Vagina (tissue), 2 donors: ENCODE measurements at regions not wholly inside any gene's neighbourhood (a gene's known extent, or its start where the extent isn't known, plus 50 kb on each side); places are given as distances from the start of the nearest gene placed in this dataset.

Source experiments
- DNase-seq, 2 donors: peaks; one replicate each; pipeline ENCODE4 v3.0.0-alpha.2; 2017; ENCODE audit errors: extremely low spot score in 2 of 2
- H3K27ac ChIP-seq: fragments of 200-600 bp; sonication (generic); one replicate; pipeline ENCODE4 v1.5.1; 2019
- H3K27me3 ChIP-seq: fragments of 200-600 bp; sonication (generic); one replicate; pipeline ENCODE4 v1.5.1; 2019
- H3K36me3 ChIP-seq, 2 donors: fragments of 200-600 bp; sonication (generic); one replicate each; pipeline ENCODE4 v1.5.1; 2017 to 2019
- H3K4me1 ChIP-seq: fragments of 200-600 bp; sonication (generic); one replicate; pipeline ENCODE4 v1.5.1; 2019
- H3K4me3 ChIP-seq, 2 donors: fragments of 200-600 bp; sonication (generic); 1 replicate in 1 of 2; 2 replicates in 1 of 2; pipeline ENCODE4 v1.5.1; 2016 to 2019
- H3K9me3 ChIP-seq: fragments of 200-600 bp; sonication (generic); one replicate; pipeline ENCODE4 v1.5.1; 2019
- CTCF ChIP-seq, 3 experiments: fragments of 450-650 bp in 2 of 3; fragments of 200-600 bp in 1 of 3; sonication (generic) in 1 of 3; IDR thresholded peaks; one replicate each; pipeline ENCODE4 v1.5.1; 2017 to 2019; ENCODE audit warnings: antibody characterized with exemption in 3 of 3, mild to moderate bottlenecking in 2 of 3, moderate library complexity in 2 of 3
- POLR2A ChIP-seq, 2 donors: fragments of 450-650 bp; IDR thresholded peaks; one replicate each; pipeline ENCODE4 v1.6.1; 2017; ENCODE audit warnings: antibody characterized with exemption in 2 of 2, mild to moderate bottlenecking in 2 of 2, moderate library complexity in 2 of 2
- POLR2AphosphoS5 ChIP-seq, 2 donors: sonication (generic); formaldehyde crosslinking; IDR thresholded peaks; one replicate each; pipeline ENCODE4 v1.9.0; 2017; ENCODE audit warnings: antibody characterized with exemption in 2 of 2, mild to moderate bottlenecking in 2 of 2, low read depth in 1 of 2; ENCODE audit not compliant: insufficient read depth in 1 of 2
- intact Hi-C: fragments of 100-400 bp; cut with DNase I; formaldehyde crosslinking; loops from one replicate; pipeline ENCODE4 v1.15.1; 2023

- H3K4me3 ChIP-seq: no peak overlapping the region
- H3K27ac ChIP-seq: no peak overlapping the region
- no peaks in the 10 kb centered on the region for H3K36me3 ChIP-seq
- intact Hi-C loops: no loop called here
- no peaks in the 10 kb centered on the region for H3K4me1 ChIP-seq
- TF ChIP-seq POLR2A (IDR thresholded peaks at IDR 0.05) (no peak), POLR2AphosphoS5 (IDR thresholded peaks at IDR 0.05; ENCODE audit: insufficient read depth in 1 of 2, low read depth in 1 of 2) (no peak), CTCF (IDR thresholded peaks at IDR 0.05) (no peak)
- H3K27me3 ChIP-seq: no peaks in the 10 kb centered on the region
- H3K9me3 ChIP-seq: no peaks in the 10 kb centered on the region
- no peak for DNase-seq
Measured at GRCh38 chr2:30331869-30332268, 100.5 kb downstream of the LBH start.

- H3K36me3 ChIP-seq: no peaks in the 10 kb centered on the region
- H3K27me3 ChIP-seq: no peaks in the 10 kb centered on the region
- no peaks in the 10 kb centered on the region for H3K9me3 ChIP-seq
- no peak overlapping the region for H3K4me3 ChIP-seq
- no peaks in the 10 kb centered on the region for H3K4me1 ChIP-seq
- DNase-seq: no peak
- no peak overlapping the region for H3K27ac ChIP-seq
- no peak for TF ChIP-seq POLR2AphosphoS5 (IDR thresholded peaks at IDR 0.05; ENCODE audit: insufficient read depth in 1 of 2, low read depth in 1 of 2)
- TF ChIP-seq POLR2A (IDR thresholded peaks at IDR 0.05): no peak
- no peak for TF ChIP-seq CTCF (IDR thresholded peaks at IDR 0.05)
- intact Hi-C loops: no loop called here
Measured at GRCh38 chr2:30332791-30333453, 101.6 kb downstream of the LBH start.

- TF ChIP-seq CTCF (IDR thresholded peaks at IDR 0.05): no peak
- Histone ChIP-seq H3K4me3 (no peak overlapping the region), H3K27ac (no peak overlapping the region), H3K27me3 (no peaks in the 10 kb centered on the region), H3K9me3 (no peaks in the 10 kb centered on the region), H3K4me1 (no peaks in the 10 kb centered on the region), H3K36me3 (no peaks in the 10 kb centered on the region)
- intact Hi-C loops: no loop called here
- no peak for DNase-seq
Measured at GRCh38 chr2:30334762-30335363, 103.5 kb downstream of the LBH start.

- no peaks in the 10 kb centered on the region for H3K9me3 ChIP-seq
- no peak for TF ChIP-seq CTCF (IDR thresholded peaks at IDR 0.05)
- TF ChIP-seq POLR2A (IDR thresholded peaks at IDR 0.05): no peak
- no peaks in the 10 kb centered on the region for H3K36me3 ChIP-seq
- H3K27me3 ChIP-seq: no peaks in the 10 kb centered on the region
- no peaks in the 10 kb centered on the region for H3K4me1 ChIP-seq
- no peak for DNase-seq
- no peak overlapping the region for H3K27ac ChIP-seq
- no peak overlapping the region for H3K4me3 ChIP-seq
- intact Hi-C loops: no loop called here
Measured at GRCh38 chr2:30336084-30336483, 104.8 kb downstream of the LBH start.

GRCh38 chr2:30336978-30337841, 105.9 kb downstream of the LBH start:
- intact Hi-C loops: no loop called here
- Histone ChIP-seq H3K9me3 (no peaks in the 10 kb centered on the region), H3K4me3 (no peak overlapping the region), H3K4me1 (no peaks in the 10 kb centered on the region), H3K27me3 (no peaks in the 10 kb centered on the region), H3K27ac (no peak overlapping the region), H3K36me3 (no peaks in the 10 kb centered on the region)
- TF ChIP-seq POLR2AphosphoS5 (IDR thresholded peaks at IDR 0.05; ENCODE audit: insufficient read depth in 1 of 2, low read depth in 1 of 2) (peak in 1 of 2 donors; percentile 17), POLR2A (IDR thresholded peaks at IDR 0.05) (no peak)
- DNase-seq: no peak
